ENCODE measurements at regions not wholly inside any gene's neighbourhood (a gene's known extent, or its start where the extent isn't known, plus 50 kb on each side); places are given as distances from the start of the nearest gene placed in this dataset.

- TF ChIP-seq CTCF (IDR thresholded peaks at IDR 0.05) = no peak
- TF ChIP-seq REST (IDR thresholded peaks at IDR 0.05; ENCODE audit: insufficient read depth in 1 of 2, low read depth in 2 of 2, low read length in 1 of 2) = no peak
- no peak for TF ChIP-seq POLR2AphosphoS5 (IDR thresholded peaks at IDR 0.05; ENCODE audit: low read depth, low read length)
These were observed 54.1 kb upstream of the AKR1C1 start for GRCh38 chr10:4909118-4909517.
